Retinal pigment epithelial cell (primary cell): ENCODE measurements at regions not wholly inside any gene's neighbourhood (a gene's known extent, or its start where the extent isn't known, plus 50 kb on each side); places are given as distances from the start of the nearest gene placed in this dataset.

Source experiments
- DNase-seq: peaks from one replicate; pipeline ENCODE4 v3.0.0-alpha.2; 2010; ENCODE audit warnings: low read depth
- H3K4me3 ChIP-seq: 2 replicates; pipeline ENCODE4 v1.5.1; 2011; ENCODE audit warnings: mild to moderate bottlenecking, low read length, control low read depth, moderate library complexity
- CTCF ChIP-seq: conservative IDR thresholded peaks from 2 replicates; pipeline ENCODE4 v1.5.1; 2011; ENCODE audit warnings: low read depth, low read length, control low read depth, inconsistent platforms

GRCh38 chr5:87562068-87562467 is 149.3 kb upstream of the CCNH start:
- no peak for TF ChIP-seq CTCF
- H3K4me3 ChIP-seq = no peak overlapping the region
- DNase-seq = no peak

- no peak for DNase-seq
- no peak for TF ChIP-seq CTCF
- no peak overlapping the region for H3K4me3 ChIP-seq
Observed at GRCh38 chr5:87560528-87560927, 147.8 kb upstream of the CCNH start.

- no peak for TF ChIP-seq CTCF
- H3K4me3 ChIP-seq = no peak overlapping the region
Observed at GRCh38 chr5:87551911-87552310, 139.2 kb upstream of the CCNH start.

GRCh38 chr5:87541676-87542075 is 128.9 kb upstream of the CCNH start:
- no peak for TF ChIP-seq CTCF
- no peak overlapping the region for H3K4me3 ChIP-seq
- no peak for DNase-seq

More at GRCh38 chr5:87551911-87552310, 139.2 kb upstream of the CCNH start:
- no peak for DNase-seq

GRCh38 chr5:87541033-87541432 is 128.3 kb upstream of the CCNH start:
- DNase-seq = peak; percentile 28
- TF ChIP-seq CTCF = peak; percentile 30
- no peak overlapping the region for H3K4me3 ChIP-seq

- no peak for TF ChIP-seq CTCF
- no peak for DNase-seq
- H3K4me3 ChIP-seq = no peak overlapping the region
Observed at GRCh38 chr5:87539839-87540238, 127.1 kb upstream of the CCNH start.

GRCh38 chr5:87536365-87536764 is 123.6 kb upstream of the CCNH start:
- DNase-seq = no peak
- no peak overlapping the region for H3K4me3 ChIP-seq
- no peak for TF ChIP-seq CTCF
